HG03064 (cell line): ENCODE measurements at regions not wholly inside any gene's neighbourhood (a gene's known extent, or its start where the extent isn't known, plus 50 kb on each side); places are given as distances from the start of the nearest gene placed in this dataset.
"Not testable (repeated sequence)": the region's sequence is repeated elsewhere in the genome, so short reads cannot be mapped to it uniquely, and the experiment has no call there.

Experiments used
- ATAC-seq: cut with Tn5 transposase; IDR thresholded peaks from one replicate; pipeline ENCODE4 v1.9.1; 2021; ENCODE audit warnings: low read depth; ENCODE audit not compliant: unreplicated experiment

- ATAC-seq = no peak
Measured at GRCh38 chr7:66535414-66536329, 93.0 kb upstream of the KCTD7 start.

DNA sequence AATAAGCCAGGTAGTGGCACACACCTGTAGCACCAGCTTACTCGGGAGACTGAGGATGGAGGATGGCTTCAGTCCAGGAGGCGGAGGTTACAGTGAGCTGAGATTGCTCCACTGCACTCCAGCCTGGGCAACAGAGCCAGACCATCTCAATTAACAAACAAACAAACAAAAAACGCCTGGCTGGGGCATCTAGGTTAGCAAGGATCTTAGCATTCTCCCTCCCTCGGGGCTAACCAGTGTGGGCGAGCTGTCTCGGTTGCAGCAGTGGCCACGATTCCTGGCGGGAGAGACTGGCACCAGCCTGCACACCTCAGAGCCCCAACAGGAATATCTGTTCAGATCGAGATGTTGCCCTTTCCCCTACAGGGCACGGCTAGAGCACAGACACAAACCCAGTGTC is 91.3 kb upstream of the KCTD7 start:
- ATAC-seq = no peak

DNA sequence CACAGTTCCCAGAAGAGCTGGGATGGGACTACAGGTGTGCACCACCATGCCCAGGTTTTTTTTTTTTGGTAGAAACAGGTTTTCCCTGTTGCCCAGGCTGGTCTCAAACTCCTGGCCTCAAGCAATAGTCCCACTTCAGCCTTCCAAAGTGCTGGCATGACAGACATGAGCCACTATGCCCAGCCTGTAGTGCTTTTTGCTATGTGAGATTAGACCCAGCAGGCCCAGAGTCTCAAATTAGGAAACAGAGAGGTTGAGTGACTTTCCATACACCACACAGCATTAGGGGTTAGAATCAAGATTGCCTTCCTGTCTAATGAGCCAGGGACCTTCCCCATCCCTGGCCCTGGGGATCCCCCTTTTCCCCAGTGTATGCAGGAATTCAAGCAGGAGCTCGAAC is 90.8 kb upstream of the KCTD7 start:
- ATAC-seq = no peak

DNA sequence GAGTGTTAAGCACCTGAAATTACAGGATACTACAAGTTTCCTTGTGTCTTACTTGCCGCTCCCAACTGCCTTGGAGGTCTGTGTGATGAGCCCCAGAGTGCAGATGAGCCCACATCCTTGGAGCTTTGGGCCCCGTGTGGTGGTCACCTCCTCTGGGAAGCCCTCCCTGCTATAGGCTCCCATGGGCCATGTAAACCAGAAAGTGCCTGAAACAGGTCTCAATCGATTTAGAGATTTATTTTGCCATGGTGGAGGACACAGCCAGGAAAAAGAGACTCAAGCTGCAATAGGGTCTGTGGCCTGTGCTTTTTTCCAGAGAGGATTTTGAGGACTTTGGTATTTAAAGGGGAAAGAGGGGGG is 89.4 kb upstream of the KCTD7 start:
- no peak for ATAC-seq

GRCh38 chr7:66539902-66540375 is 88.7 kb upstream of the KCTD7 start:
- no peak for ATAC-seq

DNA sequence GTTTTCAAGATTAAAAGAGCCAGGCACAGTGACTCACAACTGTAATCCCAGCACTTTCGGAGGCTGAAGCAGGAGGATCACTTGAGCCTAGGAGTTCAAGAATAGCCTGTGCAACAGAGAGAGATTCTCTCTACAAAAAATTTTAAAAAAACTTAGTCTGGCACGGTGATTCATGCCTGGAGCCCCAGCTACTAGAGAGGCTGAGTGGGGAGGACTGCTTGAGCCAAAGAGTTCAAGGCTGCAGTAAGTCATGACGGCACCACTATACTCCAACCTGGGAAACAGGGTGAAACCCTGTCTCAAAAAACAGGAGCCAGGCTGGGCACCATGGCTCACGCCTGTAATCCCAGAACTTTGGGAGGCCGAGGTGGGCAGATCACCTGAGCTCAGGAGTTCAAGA is 86.6 kb upstream of the KCTD7 start:
- no peak for ATAC-seq

DNA sequence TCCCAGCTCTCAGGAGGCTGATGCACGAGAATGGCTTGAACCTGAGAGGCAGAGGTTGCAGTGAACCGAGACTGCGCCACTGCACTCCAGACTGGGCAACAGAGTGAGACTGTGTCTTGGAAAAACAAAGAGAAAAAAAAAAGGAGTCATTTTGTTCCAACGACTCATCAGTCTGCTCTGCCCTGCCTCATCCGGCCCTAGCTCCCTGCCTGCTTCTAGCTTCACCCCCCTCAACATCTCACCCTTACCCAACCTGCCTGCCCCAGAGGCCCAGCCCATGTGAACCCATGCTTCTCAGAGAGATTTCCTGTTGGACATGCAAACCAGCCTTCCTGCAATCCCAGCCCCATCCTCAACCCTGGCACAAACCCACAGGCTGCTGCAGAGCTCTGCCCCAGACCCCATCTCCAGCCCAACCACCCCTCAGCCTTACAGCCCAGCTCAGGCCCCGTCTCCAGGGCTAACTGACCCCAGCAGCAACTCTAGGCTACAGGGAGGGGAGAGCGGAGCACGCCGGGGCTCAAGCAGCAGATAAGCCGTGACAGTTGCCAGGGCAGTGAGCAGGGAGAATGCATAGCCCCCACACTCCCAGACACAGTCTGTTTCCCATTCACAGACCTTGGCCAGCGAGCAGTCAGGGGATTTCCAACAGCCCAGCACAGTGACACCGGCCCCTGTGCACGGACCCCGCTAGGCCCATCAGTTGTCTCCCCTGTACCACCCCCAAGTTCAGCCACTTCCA is 86.0 kb upstream of the KCTD7 start:
- no peak for ATAC-seq

DNA sequence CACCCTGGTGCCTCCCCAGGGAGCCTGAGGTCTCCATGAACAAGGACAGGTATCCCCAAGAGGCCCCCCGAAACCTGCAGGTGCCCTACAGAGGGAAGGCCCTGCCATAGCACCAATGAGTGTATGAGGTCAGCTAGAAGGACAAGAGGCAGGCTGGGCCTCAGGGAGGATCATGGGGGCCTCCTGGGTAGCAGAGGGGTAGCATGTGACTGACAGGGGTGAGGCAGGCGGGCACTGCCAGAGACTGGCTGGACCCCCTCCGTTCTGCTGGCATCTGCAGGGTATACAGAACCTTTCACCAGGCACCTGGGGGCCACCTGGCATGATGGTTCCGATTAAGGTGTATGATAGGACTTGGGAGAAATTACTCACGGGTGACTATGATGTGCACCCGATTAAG is 79.2 kb upstream of the KCTD7 start:
- ATAC-seq = no peak

DNA sequence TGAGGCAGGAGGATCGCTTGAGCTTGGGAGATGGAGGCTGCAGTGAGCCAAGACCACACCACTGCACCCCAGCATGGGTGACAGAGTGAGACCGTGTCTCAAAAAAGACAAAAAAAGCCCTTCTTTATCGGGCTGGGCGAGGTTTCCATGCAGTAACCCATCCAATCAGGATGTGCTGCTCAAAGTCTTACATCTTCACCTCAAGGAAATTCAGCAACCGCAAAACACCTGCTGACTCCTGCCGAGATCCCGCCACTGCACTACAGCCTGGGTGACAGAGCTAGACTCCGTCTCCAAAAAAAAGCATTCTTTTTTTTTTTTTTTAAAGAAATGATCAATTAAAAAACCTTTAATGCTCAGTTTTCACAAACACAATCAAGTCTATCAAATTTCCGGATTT is 75.7 kb upstream of the KCTD7 start:
- no peak for ATAC-seq

GRCh38 chr7:66553675-66554074 is 75.0 kb upstream of the KCTD7 start:
- not testable (repeated sequence) for ATAC-seq

GRCh38 chr7:66554291-66554690 is 74.4 kb upstream of the KCTD7 start:
- not testable (repeated sequence) for ATAC-seq

- ATAC-seq = not testable (repeated sequence)
Measured at GRCh38 chr7:66554842-66555430, 73.7 kb upstream of the KCTD7 start.

DNA sequence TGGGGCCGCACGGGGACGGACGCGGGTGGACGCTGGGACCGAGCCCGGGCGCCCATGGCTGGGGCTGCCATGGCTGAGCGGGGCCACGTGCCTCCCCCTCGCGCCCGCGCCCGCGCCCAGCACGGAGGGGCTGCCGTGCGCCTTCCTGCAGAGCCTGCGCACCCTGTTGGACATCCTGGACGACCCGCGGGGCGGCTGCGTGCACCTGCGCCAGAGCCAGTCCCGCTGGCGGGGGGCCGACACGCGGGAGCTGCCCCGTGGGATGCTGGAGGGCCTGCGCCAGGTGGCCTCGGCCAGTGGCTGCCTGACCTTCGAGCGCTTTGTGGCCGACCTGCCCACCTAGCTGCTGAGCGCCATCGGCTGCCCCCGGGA is 72.5 kb upstream of the KCTD7 start:
- no peak for ATAC-seq

GRCh38 chr7:66556549-66557213 is 72.0 kb upstream of the KCTD7 start:
- no peak for ATAC-seq

DNA sequence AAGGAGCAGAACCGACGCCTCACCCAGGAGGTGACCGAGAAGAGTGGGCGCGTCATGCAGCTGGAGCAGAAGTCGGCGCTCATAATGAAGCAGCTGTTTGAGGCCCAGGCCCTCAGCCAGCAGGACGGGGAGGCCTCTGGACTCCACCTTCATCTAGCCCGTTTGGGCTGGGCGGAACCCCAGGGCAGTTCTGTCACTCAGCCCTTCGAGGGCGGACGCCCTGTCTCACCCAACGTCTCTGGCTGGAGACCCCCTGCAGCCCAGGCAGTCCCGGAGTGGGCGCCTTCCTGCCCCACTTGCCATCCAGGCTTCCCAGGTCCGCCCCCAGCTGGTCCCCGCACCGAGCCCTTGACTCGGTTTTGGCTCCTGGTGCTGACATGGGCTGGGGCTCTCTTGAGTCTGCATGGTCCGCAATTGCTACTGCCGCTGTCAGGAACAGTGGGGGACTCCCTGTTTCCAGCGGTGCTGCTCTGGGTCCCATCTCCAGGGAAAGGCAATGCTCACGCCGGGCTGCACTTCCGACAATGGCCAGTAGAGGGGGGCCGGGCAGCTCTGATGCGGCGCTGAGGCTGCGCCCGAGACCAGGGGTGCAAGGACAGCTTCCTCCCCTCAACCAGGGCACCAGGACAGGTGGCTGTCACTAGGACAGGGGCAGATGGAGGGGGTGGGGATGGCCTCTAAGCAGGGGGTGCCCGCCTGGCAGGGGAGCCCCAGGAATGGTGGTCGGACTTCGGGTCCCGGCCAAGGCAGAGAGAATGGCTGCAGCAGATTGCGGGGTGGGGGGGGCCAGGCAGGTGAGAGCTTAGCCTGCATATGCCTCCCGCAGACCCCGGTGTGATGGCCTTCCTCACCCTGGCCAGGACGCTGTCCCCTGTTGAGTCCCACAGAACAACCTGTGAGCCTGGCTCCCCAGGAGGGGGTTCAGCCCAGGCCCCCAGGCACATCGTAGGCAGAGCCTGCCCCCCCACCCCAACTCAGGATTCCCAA is 71.2 kb upstream of the KCTD7 start:
- no peak for ATAC-seq

DNA sequence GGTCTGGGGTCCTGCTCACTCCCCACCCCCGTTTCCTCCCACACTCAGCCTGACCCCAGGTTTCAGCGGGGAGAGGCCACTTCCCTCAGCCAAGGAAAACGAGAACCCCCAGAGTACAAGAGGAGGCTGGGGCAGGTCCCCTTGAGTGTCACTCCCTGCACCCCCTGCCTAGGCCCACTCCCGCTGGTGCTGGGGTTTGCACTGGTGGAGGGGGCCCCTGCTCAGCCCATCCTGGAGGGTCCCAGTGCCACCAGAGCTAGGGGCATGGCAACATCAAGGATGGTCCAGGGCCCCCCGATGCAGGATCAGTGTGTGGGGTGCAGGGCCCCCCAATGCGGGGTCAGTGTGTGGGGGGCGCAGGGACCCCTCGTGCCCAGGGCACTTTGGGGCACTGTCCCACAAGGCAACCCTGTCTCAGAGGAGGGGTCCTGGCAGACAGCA is 70.5 kb upstream of the KCTD7 start:
- no peak for ATAC-seq

GRCh38 chr7:66558660-66559465 is 69.8 kb upstream of the KCTD7 start:
- no peak for ATAC-seq

DNA sequence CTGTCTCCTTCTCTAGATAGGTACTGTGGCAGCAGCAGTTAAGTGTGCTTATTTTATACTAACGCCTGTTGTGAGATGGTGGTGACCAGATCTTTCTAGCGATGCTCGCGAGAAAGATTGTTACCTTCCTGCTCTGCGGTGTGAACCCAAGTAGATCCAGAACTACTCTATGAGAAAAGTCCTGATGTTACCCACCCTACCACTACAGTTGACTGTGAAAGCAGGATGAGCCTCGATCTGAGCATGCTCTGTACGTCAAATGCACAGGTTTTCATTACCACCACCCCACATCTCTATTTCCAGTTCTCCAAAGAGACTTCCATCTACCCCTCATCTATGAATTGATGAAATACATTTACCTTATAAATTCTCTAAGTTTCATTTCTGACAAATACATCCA is 64.6 kb upstream of the KCTD7 start:
- no peak for ATAC-seq

GRCh38 chr7:66570179-66570578 is 58.5 kb upstream of the KCTD7 start:
- ATAC-seq = not testable (repeated sequence)
